ENCODE measurements at regions not wholly inside any gene's neighbourhood (a gene's known extent, or its start where the extent isn't known, plus 50 kb on each side); places are given as distances from the start of the nearest gene placed in this dataset.
"Not testable (repeated sequence)": the region's sequence is repeated elsewhere in the genome, so short reads cannot be mapped to it uniquely, and the experiment has no call there.

DNA sequence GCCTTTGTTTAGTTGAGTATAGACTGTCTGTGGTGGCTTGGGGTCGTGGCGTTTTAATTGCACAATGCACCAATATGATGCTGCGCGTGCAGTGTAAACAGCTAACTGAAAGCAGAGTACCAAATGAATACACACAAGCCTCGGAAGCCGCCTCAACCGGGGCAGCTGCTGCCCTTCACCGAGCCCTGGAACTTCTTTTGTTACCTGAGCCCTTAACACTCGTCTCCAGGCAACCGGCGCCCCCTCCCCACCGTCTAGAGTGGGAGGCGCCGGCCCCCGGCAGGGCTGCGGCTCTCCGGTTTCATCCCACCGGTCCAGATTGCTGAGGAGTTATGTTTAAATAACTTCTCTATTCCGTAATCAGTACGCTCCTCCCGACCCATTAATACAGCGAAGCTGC lies 173.2 kb upstream of the TBL1X start:
- H3K4me1 ChIP-seq = no peaks in the 10 kb centered on the region
- no peak for FAIRE-seq
- TF ChIP-seq, protein P1, sequence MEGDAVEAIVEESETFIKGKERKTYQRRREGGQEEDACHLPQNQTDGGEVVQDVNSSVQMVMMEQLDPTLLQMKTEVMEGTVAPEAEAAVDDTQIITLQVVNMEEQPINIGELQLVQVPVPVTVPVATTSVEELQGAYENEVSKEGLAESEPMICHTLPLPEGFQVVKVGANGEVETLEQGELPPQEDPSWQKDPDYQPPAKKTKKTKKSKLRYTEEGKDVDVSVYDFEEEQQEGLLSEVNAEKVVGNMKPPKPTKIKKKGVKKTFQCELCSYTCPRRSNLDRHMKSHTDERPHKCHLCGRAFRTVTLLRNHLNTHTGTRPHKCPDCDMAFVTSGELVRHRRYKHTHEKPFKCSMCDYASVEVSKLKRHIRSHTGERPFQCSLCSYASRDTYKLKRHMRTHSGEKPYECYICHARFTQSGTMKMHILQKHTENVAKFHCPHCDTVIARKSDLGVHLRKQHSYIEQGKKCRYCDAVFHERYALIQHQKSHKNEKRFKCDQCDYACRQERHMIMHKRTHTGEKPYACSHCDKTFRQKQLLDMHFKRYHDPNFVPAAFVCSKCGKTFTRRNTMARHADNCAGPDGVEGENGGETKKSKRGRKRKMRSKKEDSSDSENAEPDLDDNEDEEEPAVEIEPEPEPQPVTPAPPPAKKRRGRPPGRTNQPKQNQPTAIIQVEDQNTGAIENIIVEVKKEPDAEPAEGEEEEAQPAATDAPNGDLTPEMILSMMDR (IDR thresholded peaks at IDR 0.05) = no peak

DNA sequence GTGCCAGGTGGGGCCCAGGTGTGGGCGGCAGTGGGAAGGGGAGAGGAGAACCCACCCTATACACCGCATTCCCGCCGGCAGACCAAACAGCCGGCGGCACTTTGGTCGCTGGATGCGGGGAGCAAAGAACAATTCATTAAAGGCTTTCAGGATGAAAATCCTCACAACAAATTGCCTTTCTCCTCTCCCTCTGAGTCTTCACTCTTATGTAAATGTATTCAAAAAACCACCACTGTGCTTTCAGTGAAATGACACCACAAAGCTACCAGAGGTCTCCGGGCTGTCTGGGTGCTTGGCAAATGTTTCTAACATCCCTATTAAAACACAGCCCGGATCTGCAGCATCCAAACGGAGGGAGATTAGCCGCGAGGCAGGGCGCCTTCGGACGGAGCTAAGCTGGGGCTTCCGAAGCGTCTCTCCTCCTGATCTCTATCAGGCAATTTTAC lies 171.8 kb upstream of the TBL1X start:
- H3K27me3 ChIP-seq = peaks cover 0 to 8% (median 1%) of the 10 kb centered on the region in 4 donors
- 11 to 27% methylated on average over 18 of the region's 18 CpGs for WGBS, 2 donors
- DNase-seq = no peak

More for the DNA sequence above, 173.2 kb upstream of the TBL1X start:
- intact Hi-C loops (cut with DNase I) = no loop called here
- H3K9me3 ChIP-seq = no peaks in the 10 kb centered on the region
- H3K36me3 ChIP-seq = no peaks in the 10 kb centered on the region
- DNase-seq = no peak
- H3K4me3 ChIP-seq = no peak overlapping the region
- H3K27ac ChIP-seq = no peak overlapping the region
- no peak for ATAC-seq
- H3K27me3 ChIP-seq = peaks cover 0 to 8% (median 1%) of the 10 kb centered on the region in 4 donors
- WGBS, 2 donors = 10 to 19% methylated on average over 22 of the region's 22 CpGs

DNA sequence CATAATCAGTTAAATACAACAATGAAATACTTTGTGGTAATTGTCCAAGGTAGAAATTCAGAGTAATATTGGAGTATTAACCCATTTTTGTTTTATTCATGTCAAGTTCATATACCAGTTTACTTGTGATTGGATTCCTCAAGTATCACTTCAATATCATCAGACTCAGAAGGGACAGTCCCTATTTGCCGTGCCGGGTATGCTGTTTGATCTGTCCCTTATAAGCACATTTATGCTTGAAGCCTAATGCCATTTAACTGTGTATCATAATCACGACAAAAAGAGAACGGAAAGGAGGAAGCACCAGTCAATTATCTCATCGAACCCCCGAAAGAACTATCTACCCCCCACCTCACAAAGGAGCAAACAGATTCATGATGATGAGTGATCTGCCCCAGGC lies 171.0 kb upstream of the TBL1X start:
- intact Hi-C loops (cut with DNase I) = no loop called here
- Histone ChIP-seq H3K36me3 (no peaks in the 10 kb centered on the region), H3K4me3 (no peak overlapping the region), H3K9me3 (no peaks in the 10 kb centered on the region), H3K27ac (no peak overlapping the region), H3K27me3 (peaks cover 0 to 8% (median 1%) of the 10 kb centered on the region in 4 donors), H3K4me1 (no peaks in the 10 kb centered on the region)
- WGBS, 2 donors = 42 to 65% methylated on average over 6 of the region's 6 CpGs
- DNase-seq = no peak
- no peak for FAIRE-seq
- ATAC-seq = no peak
- TF ChIP-seq, protein P1 (IDR thresholded peaks at IDR 0.05) = no peak

More for the DNA sequence above, 171.8 kb upstream of the TBL1X start:
- Histone ChIP-seq H3K27ac (no peak overlapping the region), H3K4me1 (no peaks in the 10 kb centered on the region), H3K36me3 (no peaks in the 10 kb centered on the region), H3K9me3 (no peaks in the 10 kb centered on the region), H3K4me3 (no peak overlapping the region)
- TF ChIP-seq, protein P1 (IDR thresholded peaks at IDR 0.05) = no peak
- FAIRE-seq (no peak), ATAC-seq (no peak)
- intact Hi-C loops (cut with DNase I) = no loop called here

DNA sequence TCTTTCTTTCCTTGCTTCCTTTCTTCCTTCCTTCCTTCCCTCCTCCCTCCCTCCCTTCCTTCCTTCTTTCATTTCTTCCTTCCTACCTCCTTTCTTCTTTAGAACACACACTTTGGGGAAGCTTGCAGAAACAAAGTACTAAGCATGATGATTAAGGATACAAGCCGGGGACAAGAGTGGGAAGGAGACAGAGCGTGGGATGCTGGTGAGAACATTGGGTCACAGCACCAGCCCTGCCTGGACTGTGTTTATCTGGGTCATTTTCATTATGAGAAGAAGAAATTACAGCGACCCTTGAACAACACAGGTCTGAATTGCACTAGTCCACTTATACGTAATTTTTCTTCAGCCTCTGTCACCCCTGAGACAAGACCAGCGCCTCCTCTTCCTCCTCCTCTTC lies 169.3 kb upstream of the TBL1X start:
- no peak overlapping the region for H3K27ac ChIP-seq
- 81 to 92% methylated on average over 5 of the region's 5 CpGs for WGBS, 2 donors
- DNase-seq (no peak), FAIRE-seq (no peak), ATAC-seq (no peak)
- no peaks in the 10 kb centered on the region for H3K4me1 ChIP-seq
- H3K27me3 ChIP-seq = peaks cover 0 to 8% (median 1%) of the 10 kb centered on the region in 4 donors
- intact Hi-C loops (cut with DNase I) = no loop called here
- no peaks in the 10 kb centered on the region for H3K9me3 ChIP-seq
- H3K4me3 ChIP-seq = no peak overlapping the region
- TF ChIP-seq, protein P1 (IDR thresholded peaks at IDR 0.05) = no peak
- H3K36me3 ChIP-seq = no peaks in the 10 kb centered on the region

DNA sequence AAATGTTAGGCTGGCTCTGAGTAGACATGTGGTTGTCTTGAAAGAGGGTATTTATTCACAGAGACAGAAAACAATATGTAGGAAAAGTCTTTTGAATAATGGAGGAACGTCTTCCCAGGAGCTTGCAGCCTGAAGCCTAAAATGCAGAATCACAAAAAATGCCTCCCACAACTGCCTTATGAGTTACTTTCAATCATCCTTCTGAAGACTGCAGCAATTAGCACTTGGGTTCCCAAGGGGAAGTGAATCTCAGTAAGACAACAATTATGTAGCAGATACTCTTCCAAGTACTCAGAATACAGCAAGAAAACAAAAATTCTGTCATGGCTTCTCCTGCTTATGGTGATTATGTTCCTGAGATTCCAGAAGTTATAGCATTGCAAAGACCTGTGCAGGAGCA lies 166.6 kb upstream of the TBL1X start:
- H3K36me3 ChIP-seq = no peaks in the 10 kb centered on the region
- no peaks in the 10 kb centered on the region for H3K4me1 ChIP-seq
- ATAC-seq (no peak), FAIRE-seq (no peak), DNase-seq (no peak)
- intact Hi-C loops (cut with DNase I) = no loop called here
- TF ChIP-seq, protein P1 (IDR thresholded peaks at IDR 0.05) = no peak
- WGBS, 2 donors = 42 to 43% methylated on average over 1 of the region's 1 CpG
- H3K4me3 ChIP-seq = no peak overlapping the region
- H3K9me3 ChIP-seq = no peaks in the 10 kb centered on the region
- H3K27ac ChIP-seq = no peak overlapping the region
- H3K27me3 ChIP-seq = no peaks in the 10 kb centered on the region

DNA sequence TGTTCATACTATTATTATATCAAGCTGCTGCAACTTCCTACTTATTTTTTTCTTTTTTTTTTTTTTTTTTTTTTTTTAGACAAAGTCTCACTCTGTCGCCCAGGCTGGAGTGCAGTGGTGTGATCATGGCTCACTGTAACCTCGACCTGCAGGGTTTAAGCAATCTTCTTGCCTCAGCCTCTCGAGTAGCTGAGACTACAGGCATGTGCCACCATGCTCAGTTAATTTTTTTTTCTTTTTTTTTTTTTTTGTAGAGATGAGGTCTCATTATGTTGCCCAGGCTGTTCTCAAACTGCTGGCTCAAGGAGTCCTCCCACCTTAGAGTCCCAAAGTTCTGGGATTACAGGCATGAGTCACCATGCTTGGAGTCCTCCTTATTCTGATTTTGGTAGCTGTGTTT lies 165.2 kb upstream of the TBL1X start:
- H3K4me1 ChIP-seq; FAIRE-seq; H3K27me3 ChIP-seq; H3K36me3 ChIP-seq; intact Hi-C loops (cut with DNase I); ATAC-seq; H3K9me3 ChIP-seq; H3K4me3 ChIP-seq; H3K27ac ChIP-seq; DNase-seq: not testable (repeated sequence)
- 53 to 73% methylated on average over 3 of the region's 3 CpGs for WGBS, 2 donors
